WTC11 (cell line): ENCODE measurements at regions not wholly inside any gene's neighbourhood (a gene's known extent, or its start where the extent isn't known, plus 50 kb on each side); places are given as distances from the start of the nearest gene placed in this dataset.

Source experiments
- ATAC-seq: fragments of 200-7000 bp; cut with Tn5 transposase; 2 replicates; pipeline ENCODE4 v1.10.0; 2021; ENCODE audit warnings: mild to moderate bottlenecking, moderate library complexity
- CTCF ChIA-PET: fragments of 300-600 bp; sonication (Branson Sonifier 250); formaldehyde crosslinking; loops from one replicate; lab custom pipeline; 2021; ENCODE audit warnings: antibody characterized with exemption; lab: Charles Lee
- POLR2A ChIA-PET: fragments of 350-600 bp; sonication (Branson Sonifier 250); formaldehyde crosslinking; loops from one replicate; lab custom pipeline; 2021; ENCODE audit warnings: antibody characterized with exemption; lab: Charles Lee
- DNase-seq: peaks from one replicate; pipeline ENCODE4 v3.0.0; 2021; ENCODE audit warnings: low spot score
- H3K27ac Mint-ChIP-seq: 2 replicates; pipeline ENCODE4 v1.8.0; 2021; ENCODE audit warnings: mixed read lengths
- H3K27me3 Mint-ChIP-seq: 2 replicates; pipeline ENCODE4 v1.8.0; 2021; ENCODE audit warnings: low read depth, mild to moderate bottlenecking, moderate library complexity, mixed read lengths
- H3K36me3 Mint-ChIP-seq: 2 replicates; pipeline ENCODE4 v1.8.0; 2021; ENCODE audit warnings: mixed read lengths
- H3K4me1 Mint-ChIP-seq: 2 replicates; pipeline ENCODE4 v1.8.0; 2022; ENCODE audit warnings: mixed read lengths
- H3K4me3 Mint-ChIP-seq: 2 replicates; pipeline ENCODE4 v1.8.0; 2021; ENCODE audit warnings: mild to moderate bottlenecking, moderate library complexity, mixed read lengths
- H3K9me3 Mint-ChIP-seq: 2 replicates; pipeline ENCODE4 v1.8.0; 2021; ENCODE audit warnings: mixed read lengths
- ATF3 ChIP-seq: sonication (generic); formaldehyde crosslinking; conservative IDR thresholded peaks from 2 replicates; pipeline ENCODE4 v1.8.1; 2022; ENCODE audit warnings: mild to moderate bottlenecking, missing genetic modification reagents
- E2F4 ChIP-seq: sonication (generic); formaldehyde crosslinking; IDR thresholded peaks from 2 replicates; pipeline ENCODE4 v1.8.1; 2022; ENCODE audit warnings: low read depth, mild to moderate bottlenecking, moderate library complexity, missing genetic modification reagents, borderline replicate concordance
- EMX1 ChIP-seq: fragments of 250-450 bp; sonication (Bioruptor Pico); IDR thresholded peaks from 2 replicates; pipeline ENCODE4 v1.8.0; 2021; ENCODE audit warnings: mild to moderate bottlenecking
- ERG ChIP-seq: fragments of 250-450 bp; sonication (Bioruptor Pico); IDR thresholded peaks from 2 replicates; pipeline ENCODE4 v1.8.0; 2021; ENCODE audit warnings: mild to moderate bottlenecking
- FOXP4 ChIP-seq: sonication (generic); formaldehyde crosslinking; IDR thresholded peaks from 2 replicates; pipeline ENCODE4 v1.8.0; 2022; ENCODE audit warnings: mild to moderate bottlenecking, missing genetic modification reagents
- GTF2I ChIP-seq: fragments of 250-450 bp; sonication (Bioruptor Pico); conservative IDR thresholded peaks from 2 replicates; pipeline ENCODE4 v1.4.0; 2021; ENCODE audit warnings: mild to moderate bottlenecking
- HMGXB4 ChIP-seq: sonication (generic); formaldehyde crosslinking; IDR thresholded peaks from 2 replicates; pipeline ENCODE4 v1.8.1; 2023; ENCODE audit warnings: mild to moderate bottlenecking, moderate library complexity, missing genetic modification reagents
- IRF1 ChIP-seq: sonication (generic); formaldehyde crosslinking; IDR thresholded peaks from 2 replicates; pipeline ENCODE4 v1.8.0; 2023; ENCODE audit warnings: missing genetic modification reagents
- KAT7 ChIP-seq: sonication (generic); formaldehyde crosslinking; IDR thresholded peaks from 2 replicates; pipeline ENCODE4 v1.8.1; 2023; ENCODE audit warnings: missing genetic modification reagents, mild to moderate bottlenecking, borderline replicate concordance
- MLX ChIP-seq: sonication (generic); formaldehyde crosslinking; IDR thresholded peaks from 2 replicates; pipeline ENCODE4 v1.8.1; 2023; ENCODE audit warnings: mild to moderate bottlenecking, missing genetic modification reagents, moderate library complexity
- MXD4 ChIP-seq: fragments of 250-450 bp; sonication (Bioruptor Pico); IDR thresholded peaks from 2 replicates; pipeline ENCODE4 v1.8.0; 2021; ENCODE audit warnings: mild to moderate bottlenecking, moderate library complexity, borderline replicate concordance
- RELA ChIP-seq: sonication (generic); formaldehyde crosslinking; IDR thresholded peaks from 2 replicates; pipeline ENCODE4 v1.8.1; 2022; ENCODE audit warnings: missing genetic modification reagents, mild to moderate bottlenecking, borderline replicate concordance
- TCF7 ChIP-seq: sonication (generic); formaldehyde crosslinking; IDR thresholded peaks from 2 replicates; pipeline ENCODE4 v1.8.0; 2022; ENCODE audit warnings: mild to moderate bottlenecking, low read depth, missing genetic modification reagents, moderate library complexity
- USF2 ChIP-seq: sonication (generic); formaldehyde crosslinking; IDR thresholded peaks from 2 replicates; pipeline ENCODE4 v1.8.1; 2023; ENCODE audit warnings: mild to moderate bottlenecking, missing genetic modification reagents, moderate library complexity
- ZBTB43 ChIP-seq: sonication (generic); formaldehyde crosslinking; IDR thresholded peaks from 2 replicates; pipeline ENCODE4 v1.8.1; 2023; ENCODE audit warnings: mild to moderate bottlenecking, missing genetic modification reagents
- ZNF281 ChIP-seq: sonication (generic); formaldehyde crosslinking; IDR thresholded peaks from 2 replicates; pipeline ENCODE4 v1.8.0; 2023; ENCODE audit warnings: mild to moderate bottlenecking, missing genetic modification reagents
- ZNF423 ChIP-seq: fragments of 250-450 bp; sonication (Bioruptor Pico); IDR thresholded peaks from 2 replicates; pipeline ENCODE4 v2.1.2; 2022; ENCODE audit warnings: mild to moderate bottlenecking, moderate library complexity
- ZNF425 ChIP-seq: fragments of 250-450 bp; sonication (Bioruptor Pico); conservative IDR thresholded peaks from 2 replicates; pipeline ENCODE4 v1.9.0; 2021; ENCODE audit warnings: mild to moderate bottlenecking
- ZNF512 ChIP-seq: sonication (generic); formaldehyde crosslinking; IDR thresholded peaks from 2 replicates; pipeline ENCODE4 v1.8.1; 2022; ENCODE audit warnings: missing genetic modification reagents, borderline replicate concordance

GRCh38 chr2:551621-552020 lies 125.6 kb downstream of the TMEM18 start:
- Mint-ChIP-seq H3K36me3 (no peaks in the 10 kb centered on the region), H3K9me3 (no peaks in the 10 kb centered on the region), H3K4me1 (peaks cover 4% of the 10 kb centered on the region; the same call in 1 of the 2 replicates), H3K4me3 (no peak overlapping the region), H3K27ac (peak overlapping the region; percentile 75; the same call in 1 of the 2 replicates), H3K27me3 (no peaks in the 10 kb centered on the region)
- peak; percentile 29 for DNase-seq
- POLR2A ChIA-PET = no interaction called here
- TF ChIP-seq ZNF425 (no peak), ATF3 (CRISPR knock-in tag) (no peak), MXD4 (CRISPR knock-in tag) (no peak), MLX (CRISPR knock-in tag) (no peak), USF2 (no peak), ZNF281 (no peak), TCF7 (CRISPR knock-in tag) (no peak), IRF1 (CRISPR knock-in tag) (no peak), ZNF512 (CRISPR knock-in tag) (no peak), ERG (no peak), GTF2I (no peak), ZBTB43 (CRISPR knock-in tag) (no peak), ZNF423 (CRISPR knock-in tag) (no peak), EMX1 (CRISPR knock-in tag) (no peak), KAT7 (CRISPR knock-in tag) (no peak), HMGXB4 (CRISPR knock-in tag) (no peak), E2F4 (CRISPR knock-in tag) (no peak), RELA (CRISPR knock-in tag) (no peak), FOXP4 (CRISPR knock-in tag) (no peak)
- peak; percentile 57; the same call in 1 of the 2 replicates for ATAC-seq
- CTCF ChIA-PET = interaction anchor here (1.0 kb wide), 1 partner anchor 31 kb away, joined by 3 read pairs; no protein-coding TSS in a partner anchor
